Endodermal cell (in vitro differentiated cells): ENCODE measurements at regions not wholly inside any gene's neighbourhood (a gene's known extent, or its start where the extent isn't known, plus 50 kb on each side); places are given as distances from the start of the nearest gene placed in this dataset.
"Not testable (repeated sequence)": the region's sequence is repeated elsewhere in the genome, so short reads cannot be mapped to it uniquely, and the experiment has no call there.

Experiments
- DNase-seq: peaks from one replicate; pipeline ENCODE4 v3.0.0-alpha.2; 2017
- H3K27ac ChIP-seq: 2 replicates; pipeline ENCODE4 v1.5.1; 2013; ENCODE audit warnings: mild to moderate bottlenecking, low read depth, low read length, moderate library complexity
- H3K27me3 ChIP-seq: 2 replicates; pipeline ENCODE4 v1.6.1; 2013; ENCODE audit warnings: mild to moderate bottlenecking, low read length, moderate library complexity; ENCODE audit not compliant: insufficient read depth, control insufficient read depth, poor library complexity, severe bottlenecking
- H3K36me3 ChIP-seq: 2 replicates; pipeline ENCODE4 v1.7.0; 2013; ENCODE audit warnings: mild to moderate bottlenecking, low read length, moderate library complexity; ENCODE audit not compliant: control insufficient read depth, insufficient read depth
- H3K4me1 ChIP-seq: one replicate; pipeline ENCODE4 v1.7.0; 2013; ENCODE audit warnings: low read length; ENCODE audit not compliant: control insufficient read depth, insufficient read depth
- H3K4me3 ChIP-seq: 2 replicates; pipeline ENCODE4 v1.5.1; 2013; ENCODE audit warnings: mild to moderate bottlenecking, low read length, moderate library complexity
- H3K9ac ChIP-seq: 2 replicates; pipeline ENCODE4 v1.6.1; 2013; ENCODE audit warnings: mild to moderate bottlenecking, low read length, moderate library complexity; ENCODE audit not compliant: poor library complexity, severe bottlenecking; ENCODE audit errors: extremely low read depth
- H3K9me3 ChIP-seq: 2 replicates; pipeline ENCODE4 v1.6.1; 2013; ENCODE audit warnings: mild to moderate bottlenecking, low read length, moderate library complexity; ENCODE audit not compliant: control insufficient read depth
- H3K27ac Mint-ChIP-seq: 2 replicates; pipeline ENCODE4 v1.8.0; 2020; ENCODE audit warnings: mixed read lengths
- H3K27me3 Mint-ChIP-seq: 2 replicates; pipeline ENCODE4 v1.8.0; 2021; ENCODE audit warnings: mild to moderate bottlenecking, mixed read lengths; ENCODE audit not compliant: insufficient read depth
- H3K36me3 Mint-ChIP-seq: 2 replicates; pipeline ENCODE4 v1.8.0; 2020; ENCODE audit warnings: low read depth, mixed read lengths
- H3K4me1 Mint-ChIP-seq: 2 replicates; pipeline ENCODE4 v1.8.0; 2020; ENCODE audit warnings: mixed read lengths
- H3K4me3 Mint-ChIP-seq: 2 replicates; pipeline ENCODE4 v1.8.0; 2020; ENCODE audit warnings: mild to moderate bottlenecking, moderate library complexity, mixed read lengths
- H3K9me3 Mint-ChIP-seq: 2 replicates; pipeline ENCODE4 v1.8.0; 2020; ENCODE audit warnings: mild to moderate bottlenecking, mixed read lengths
- CTCF ChIP-seq: fragments of 200-600 bp; sonication (generic); conservative IDR thresholded peaks from 2 replicates; pipeline ENCODE4 v1.5.0; 2021; ENCODE audit warnings: antibody characterized with exemption, mild to moderate bottlenecking
- WGBS, 2 experiments: methylation state at CpG; one replicate each; pipeline versions ENCODE4 v1.1.5 to v1.1.7; 2013; ENCODE audit warnings: missing lambda C conversion rate in 2 of 2, mixed read lengths in 1 of 2; ENCODE audit not compliant: insufficient coverage in 1 of 2, insufficient read length in 1 of 2; 5-methylcytosine and 5-hydroxymethylcytosine counted together

DNA sequence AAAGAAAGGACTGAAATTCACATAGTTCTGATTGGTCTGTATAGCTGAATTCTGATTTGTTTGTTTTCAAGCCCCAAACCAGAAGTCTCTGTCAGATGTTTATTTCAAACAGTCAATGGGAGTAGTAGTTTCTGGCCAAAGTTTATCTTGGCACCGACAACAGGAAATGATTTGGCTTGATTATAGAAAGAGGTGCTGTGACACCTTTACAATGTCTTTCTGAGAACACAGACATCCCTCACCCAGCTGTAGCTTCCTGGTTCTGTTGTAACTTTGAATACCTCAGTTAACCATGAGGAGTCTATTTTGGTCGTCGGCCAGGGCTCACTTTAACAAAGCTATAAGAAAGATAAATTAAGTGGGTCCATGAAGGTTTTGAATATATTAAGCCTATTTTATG lies 545.0 kb upstream of the ZNF804A start:
- H3K9ac ChIP-seq: no peak overlapping the region
- peaks cover 4% of the 10 kb centered on the region for H3K4me1 ChIP-seq
- H3K4me3 Mint-ChIP-seq: no peak overlapping the region
- peaks cover 6% of the 10 kb centered on the region for H3K4me1 Mint-ChIP-seq
- H3K27ac ChIP-seq: no peak overlapping the region
- peaks cover 7% of the 10 kb centered on the region for H3K9me3 ChIP-seq
- no peak for TF ChIP-seq CTCF
- 76 to 100% methylated on average over 1 to 3 of the region's 3 CpGs for WGBS, 2 experiments
- H3K4me3 ChIP-seq: no peak overlapping the region
- no peak for DNase-seq
- H3K36me3 ChIP-seq: no peaks in the 10 kb centered on the region
- peaks cover 7% of the 10 kb centered on the region for H3K9me3 Mint-ChIP-seq
- H3K36me3 Mint-ChIP-seq: no peaks in the 10 kb centered on the region
- H3K27me3 ChIP-seq: no peaks in the 10 kb centered on the region
- no peak overlapping the region for H3K27ac Mint-ChIP-seq
- H3K27me3 Mint-ChIP-seq: no peaks in the 10 kb centered on the region

DNA sequence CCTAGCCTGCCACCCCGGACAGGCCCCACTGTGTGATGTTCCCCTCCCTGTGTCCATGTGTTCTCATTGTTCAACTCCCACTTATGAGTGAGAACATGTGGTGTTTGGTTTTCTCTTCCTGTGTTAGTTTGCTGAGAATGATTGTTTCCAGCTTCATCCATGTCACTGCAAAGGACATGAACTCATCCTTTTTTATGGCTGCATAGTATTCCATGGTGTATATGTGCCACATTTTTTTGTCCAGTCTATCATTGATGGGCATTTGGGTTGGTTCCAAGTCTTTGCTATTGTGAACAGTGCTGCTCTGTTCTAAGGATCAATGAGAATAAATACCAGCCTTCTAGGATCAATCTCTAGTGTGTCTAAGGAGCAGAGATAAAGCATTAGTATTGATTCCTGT lies 543.9 kb upstream of the ZNF804A start:
- H3K9me3 Mint-ChIP-seq, H3K27ac ChIP-seq, H3K4me1 ChIP-seq, H3K27me3 Mint-ChIP-seq, DNase-seq, H3K4me3 Mint-ChIP-seq, H3K27ac Mint-ChIP-seq, H3K9me3 ChIP-seq, H3K27me3 ChIP-seq, H3K9ac ChIP-seq, H3K36me3 ChIP-seq, H3K4me1 Mint-ChIP-seq, H3K36me3 Mint-ChIP-seq, H3K4me3 ChIP-seq: not testable (repeated sequence)
- WGBS, 2 experiments: 86 to 100% methylated on average over 1 of the region's 1 CpG

DNA sequence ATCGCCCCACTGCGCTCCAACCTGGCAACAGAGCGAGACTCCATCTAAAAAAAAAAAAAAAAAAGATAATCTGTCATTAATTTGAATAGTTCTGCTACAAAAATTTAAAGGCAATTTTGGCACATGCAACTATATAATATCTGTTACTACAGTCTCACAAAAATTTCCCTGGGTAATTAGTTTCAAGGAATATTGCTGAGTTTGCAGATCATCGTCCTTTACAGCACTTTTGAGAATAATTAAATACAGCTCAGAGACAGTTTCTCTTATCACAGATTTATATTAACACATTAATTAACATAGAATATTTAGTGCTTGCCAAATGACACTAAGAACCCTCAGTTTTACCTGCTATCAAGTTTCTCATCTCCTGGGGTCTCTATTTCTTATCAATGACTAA lies 540.4 kb upstream of the ZNF804A start:
- H3K27ac Mint-ChIP-seq: no peak overlapping the region
- WGBS, 2 experiments: 89% methylated on average over 4 of the region's 4 CpGs; no CpG with 5 or more reads in 1 of the 2 experiments
- no peaks in the 10 kb centered on the region for H3K27me3 Mint-ChIP-seq
- no peak for DNase-seq
- H3K27me3 ChIP-seq: no peaks in the 10 kb centered on the region
- no peaks in the 10 kb centered on the region for H3K36me3 ChIP-seq
- peaks cover 16% of the 10 kb centered on the region for H3K9me3 Mint-ChIP-seq
- no peak overlapping the region for H3K4me3 Mint-ChIP-seq
- H3K4me1 ChIP-seq: peaks cover 4% of the 10 kb centered on the region
- no peak for TF ChIP-seq CTCF
- no peak overlapping the region for H3K4me3 ChIP-seq
- H3K27ac ChIP-seq: no peak overlapping the region
- H3K9ac ChIP-seq: no peak overlapping the region
- peaks cover 6% of the 10 kb centered on the region for H3K4me1 Mint-ChIP-seq
- no peaks in the 10 kb centered on the region for H3K36me3 Mint-ChIP-seq
- H3K9me3 ChIP-seq: peaks cover 12% of the 10 kb centered on the region

DNA sequence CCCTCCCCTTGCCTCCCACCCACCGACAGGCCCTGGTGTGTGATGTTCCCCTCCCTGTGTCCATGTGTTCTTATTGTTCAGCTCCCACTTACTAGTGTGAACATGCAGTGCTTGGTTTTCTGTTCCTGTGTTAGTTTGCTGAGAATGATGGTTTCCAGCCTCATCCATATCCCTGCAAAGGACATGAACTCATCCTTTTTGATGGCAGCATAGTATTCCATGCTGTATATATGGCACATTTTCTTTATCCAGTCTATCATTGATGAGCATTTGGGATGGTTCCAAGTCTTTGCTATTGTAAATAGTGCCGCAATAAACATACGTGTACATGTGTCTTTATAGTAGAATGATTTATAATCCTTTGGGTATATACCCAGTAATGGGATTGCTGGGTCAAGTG lies 538.1 kb upstream of the ZNF804A start:
- H3K9me3 Mint-ChIP-seq: peaks cover 12% of the 10 kb centered on the region
- H3K9me3 ChIP-seq, H3K36me3 ChIP-seq, H3K27ac ChIP-seq, H3K27me3 Mint-ChIP-seq, H3K4me1 ChIP-seq, H3K27ac Mint-ChIP-seq, H3K4me3 ChIP-seq, H3K4me3 Mint-ChIP-seq, H3K4me1 Mint-ChIP-seq, H3K27me3 ChIP-seq, DNase-seq, H3K36me3 Mint-ChIP-seq, H3K9ac ChIP-seq: not testable (repeated sequence)
- 80 to 95% methylated on average over 1 to 3 of the region's 3 CpGs for WGBS, 2 experiments
